ENCODE measurements at regions not wholly inside any gene's neighbourhood (a gene's known extent, or its start where the extent isn't known, plus 50 kb on each side); places are given as distances from the start of the nearest gene placed in this dataset.

GRCh38 chr11:104394508-104394907, 230.6 kb upstream of the PDGFD start:
- no peaks in the 10 kb centered on the region for H3F3A ChIP-seq (ENCODE audit: insufficient read depth)
- H3K4me3 ChIP-seq (ENCODE audit: insufficient read depth, low read length, poor library complexity, severe bottlenecking), result no peak overlapping the region
- H3K4me2 ChIP-seq (ENCODE audit: low read depth, low read length, poor library complexity, severe bottlenecking), result no peak overlapping the region
- no peak overlapping the region for H2AFZ ChIP-seq (ENCODE audit: low read depth, low read length, severe bottlenecking)
- H4K20me1 ChIP-seq (ENCODE audit: low read depth, low read length), result no peaks in the 10 kb centered on the region
- no peaks in the 10 kb centered on the region for H3K36me3 ChIP-seq (ENCODE audit: low read length)
- no peaks in the 10 kb centered on the region for H3K79me2 ChIP-seq (ENCODE audit: insufficient read depth, low read length)
- H3K9me2 ChIP-seq (replicated peaks; ENCODE audit: insufficient read depth, low read length), result no peaks in the 10 kb centered on the region
- no peak overlapping the region for H3K27ac ChIP-seq (ENCODE audit: low read depth, low read length)
- H3K27me3 ChIP-seq (ENCODE audit: low read length), result no peaks in the 10 kb centered on the region
- no peak for TF ChIP-seq EZH2phosphoT487 (conservative IDR thresholded peaks at IDR 0.05; ENCODE audit: low read length)
- TF ChIP-seq, protein P1, sequence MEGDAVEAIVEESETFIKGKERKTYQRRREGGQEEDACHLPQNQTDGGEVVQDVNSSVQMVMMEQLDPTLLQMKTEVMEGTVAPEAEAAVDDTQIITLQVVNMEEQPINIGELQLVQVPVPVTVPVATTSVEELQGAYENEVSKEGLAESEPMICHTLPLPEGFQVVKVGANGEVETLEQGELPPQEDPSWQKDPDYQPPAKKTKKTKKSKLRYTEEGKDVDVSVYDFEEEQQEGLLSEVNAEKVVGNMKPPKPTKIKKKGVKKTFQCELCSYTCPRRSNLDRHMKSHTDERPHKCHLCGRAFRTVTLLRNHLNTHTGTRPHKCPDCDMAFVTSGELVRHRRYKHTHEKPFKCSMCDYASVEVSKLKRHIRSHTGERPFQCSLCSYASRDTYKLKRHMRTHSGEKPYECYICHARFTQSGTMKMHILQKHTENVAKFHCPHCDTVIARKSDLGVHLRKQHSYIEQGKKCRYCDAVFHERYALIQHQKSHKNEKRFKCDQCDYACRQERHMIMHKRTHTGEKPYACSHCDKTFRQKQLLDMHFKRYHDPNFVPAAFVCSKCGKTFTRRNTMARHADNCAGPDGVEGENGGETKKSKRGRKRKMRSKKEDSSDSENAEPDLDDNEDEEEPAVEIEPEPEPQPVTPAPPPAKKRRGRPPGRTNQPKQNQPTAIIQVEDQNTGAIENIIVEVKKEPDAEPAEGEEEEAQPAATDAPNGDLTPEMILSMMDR (IDR thresholded peaks at IDR 0.05; ENCODE audit: insufficient read depth, low read length, poor library complexity, severe bottlenecking), result no peak
- H3K9ac ChIP-seq (ENCODE audit: low read length), result no peak overlapping the region
- no peaks in the 10 kb centered on the region for H3K9me3 ChIP-seq (ENCODE audit: insufficient read depth, low read length)

DNA sequence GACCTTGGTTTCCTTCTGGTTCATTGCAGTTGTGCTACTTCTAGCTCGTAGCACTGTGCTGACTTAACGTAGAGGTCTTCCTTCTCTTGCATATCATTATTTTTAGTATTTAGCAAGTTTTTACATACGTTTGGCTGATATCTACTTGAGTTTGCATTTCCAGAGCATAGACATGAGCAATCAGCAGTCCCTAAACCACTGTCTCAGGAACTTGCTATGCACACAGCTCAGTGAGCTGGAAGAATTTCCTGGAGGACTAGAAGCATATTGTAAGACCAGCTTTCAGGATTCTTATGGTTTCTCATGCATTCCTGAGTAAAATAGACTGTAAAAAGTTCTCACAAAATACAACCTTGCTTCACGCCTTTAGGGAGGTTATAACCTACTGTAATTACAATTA, 226.7 kb upstream of the PDGFD start:
- H3F3A ChIP-seq (ENCODE audit: insufficient read depth), result no peaks in the 10 kb centered on the region
- H3K79me2 ChIP-seq (ENCODE audit: insufficient read depth, low read length), result no peaks in the 10 kb centered on the region
- H4K20me1 ChIP-seq (ENCODE audit: low read depth, low read length), result no peaks in the 10 kb centered on the region
- H3K4me3 ChIP-seq (ENCODE audit: insufficient read depth, low read length, poor library complexity, severe bottlenecking), result no peak overlapping the region
- H3K27me3 ChIP-seq (ENCODE audit: low read length), result no peaks in the 10 kb centered on the region
- H3K9me2 ChIP-seq (replicated peaks; ENCODE audit: insufficient read depth, low read length), result no peaks in the 10 kb centered on the region
- no peak for TF ChIP-seq EZH2phosphoT487 (conservative IDR thresholded peaks at IDR 0.05; ENCODE audit: low read length)
- TF ChIP-seq, protein P1 (IDR thresholded peaks at IDR 0.05; ENCODE audit: insufficient read depth, low read length, poor library complexity, severe bottlenecking), result no peak
- no peak overlapping the region for H2AFZ ChIP-seq (ENCODE audit: low read depth, low read length, severe bottlenecking)
- H3K9me3 ChIP-seq (ENCODE audit: insufficient read depth, low read length), result no peaks in the 10 kb centered on the region
- H3K4me2 ChIP-seq (ENCODE audit: low read depth, low read length, poor library complexity, severe bottlenecking), result no peak overlapping the region
- H3K36me3 ChIP-seq (ENCODE audit: low read length), result no peaks in the 10 kb centered on the region
- H3K9ac ChIP-seq (ENCODE audit: low read length), result no peak overlapping the region
- H3K27ac ChIP-seq (ENCODE audit: low read depth, low read length), result no peak overlapping the region

GRCh38 chr11:104385884-104386283, 221.9 kb upstream of the PDGFD start:
- H3K4me3 ChIP-seq (ENCODE audit: insufficient read depth, low read length, poor library complexity, severe bottlenecking), result no peak overlapping the region
- no peaks in the 10 kb centered on the region for H3K9me2 ChIP-seq (replicated peaks; ENCODE audit: insufficient read depth, low read length)
- no peak overlapping the region for H3K4me2 ChIP-seq (ENCODE audit: low read depth, low read length, poor library complexity, severe bottlenecking)
- no peaks in the 10 kb centered on the region for H3K27me3 ChIP-seq (ENCODE audit: low read length)
- no peak overlapping the region for H3K9ac ChIP-seq (ENCODE audit: low read length)
- no peak overlapping the region for H2AFZ ChIP-seq (ENCODE audit: low read depth, low read length, severe bottlenecking)
- TF ChIP-seq EZH2phosphoT487 (conservative IDR thresholded peaks at IDR 0.05; ENCODE audit: low read length), result no peak
- TF ChIP-seq, protein P1 (IDR thresholded peaks at IDR 0.05; ENCODE audit: insufficient read depth, low read length, poor library complexity, severe bottlenecking), result no peak
- no peak overlapping the region for H3K27ac ChIP-seq (ENCODE audit: low read depth, low read length)
- no peaks in the 10 kb centered on the region for H4K20me1 ChIP-seq (ENCODE audit: low read depth, low read length)
- H3K79me2 ChIP-seq (ENCODE audit: insufficient read depth, low read length), result no peaks in the 10 kb centered on the region
- no peaks in the 10 kb centered on the region for H3K36me3 ChIP-seq (ENCODE audit: low read length)
- H3K9me3 ChIP-seq (ENCODE audit: insufficient read depth, low read length), result no peaks in the 10 kb centered on the region
- no peaks in the 10 kb centered on the region for H3F3A ChIP-seq (ENCODE audit: insufficient read depth)

Measured in SU-DHL-6 (cell line).